OCI-LY3 (cell line): ENCODE measurements at regions not wholly inside any gene's neighbourhood (a gene's known extent, or its start where the extent isn't known, plus 50 kb on each side); places are given as distances from the start of the nearest gene placed in this dataset.

Experiments used
- H2AFZ ChIP-seq: fragments of 200-600, 300-600 bp; shearing (Covaris generic); 2 replicates; pipeline ENCODE4 v1.6.0; 2014; ENCODE audit warnings: antibody characterized with exemption, low read depth, low read length
- H3K27ac ChIP-seq: fragments of 200-600, 300-600 bp; sonication (generic); 2 replicates; pipeline ENCODE4 v1.5.1; 2014; ENCODE audit warnings: mild to moderate bottlenecking, low read length, moderate library complexity, mixed read lengths
- H3K27me3 ChIP-seq: fragments of 200-600, 300-600 bp; sonication (generic); 2 replicates; pipeline ENCODE4 v1.6.1; 2014; ENCODE audit warnings: low read depth, low read length, mixed read lengths
- H3K36me3 ChIP-seq: fragments of 200-600, 300-600 bp; sonication (generic); replicated peaks from 2 replicates; pipeline ENCODE3; 2014; ENCODE audit warnings: low read depth, low read length, mixed read lengths
- H3K4me1 ChIP-seq: fragments of 300-600, 200-600 bp; sonication (generic); 2 replicates; pipeline ENCODE4 v1.6.1; 2014; ENCODE audit warnings: low read length, mixed read lengths
- H3K4me2 ChIP-seq: fragments of 200-600, 300-600 bp; sonication (generic); 2 replicates; pipeline ENCODE4 v1.6.1; 2014; ENCODE audit warnings: low read length, mixed read lengths
- H3K4me3 ChIP-seq: fragments of 300-600, 200-600 bp; sonication (generic); 2 replicates; pipeline ENCODE4 v1.5.1; 2014; ENCODE audit warnings: antibody characterized with exemption, mild to moderate bottlenecking, low read length, moderate library complexity
- H3K79me2 ChIP-seq: fragments of 300-600, 200-600 bp; shearing (Covaris generic); 2 replicates; pipeline ENCODE4 v1.6.1; 2014; ENCODE audit warnings: mild to moderate bottlenecking, low read length, mixed read lengths
- H3K9ac ChIP-seq: fragments of 300-600, 200-600 bp; shearing (Covaris generic); 2 replicates; pipeline ENCODE4 v1.6.0; 2014; ENCODE audit warnings: mild to moderate bottlenecking, low read length, moderate library complexity
- H3K9me3 ChIP-seq: fragments of 200-600, 300-600 bp; shearing (Covaris generic); 2 replicates; pipeline ENCODE4 v1.6.1; 2014; ENCODE audit warnings: low read length, mixed read lengths; ENCODE audit not compliant: insufficient read depth
- H4K20me1 ChIP-seq: fragments of 200-600, 300-600 bp; sonication (generic); 2 replicates; pipeline ENCODE4 v1.6.1; 2016; ENCODE audit warnings: low read length, mixed read lengths; ENCODE audit not compliant: insufficient read depth
- EZH2phosphoT487 ChIP-seq: fragments of 200-600 bp; shearing (Covaris generic); IDR thresholded peaks from 2 replicates; pipeline ENCODE4 v1.6.1; 2018; ENCODE audit warnings: antibody characterized with exemption, mixed run types, low read depth
- TF ChIP-seq, protein P1 (sequence below): fragments of 200-600, 300-600 bp; sonication (generic); IDR thresholded peaks from 2 replicates; pipeline ENCODE4 v1.5.1; 2014; ENCODE audit warnings: antibody characterized with exemption, low read length, low read depth

DNA sequence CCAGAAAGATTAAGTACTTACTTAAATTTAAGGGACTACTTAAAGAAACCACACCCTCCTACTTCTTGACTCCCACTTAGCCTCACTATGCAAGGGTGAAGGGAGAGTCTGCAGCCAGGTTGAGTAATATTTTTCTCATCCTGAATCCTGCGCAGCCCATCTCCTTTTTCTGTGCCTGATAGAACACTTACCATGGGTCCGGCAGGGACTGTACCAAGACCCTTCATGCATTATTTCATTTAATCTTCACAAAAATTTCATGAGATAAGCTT, 562.6 kb upstream of the CFAP20DC start:
- Histone ChIP-seq H3K27ac (no peak overlapping the region), H3K9ac (no peak overlapping the region), H3K4me3 (no peak overlapping the region), H3K4me1 (no peaks in the 10 kb centered on the region), H3K36me3 (no peaks in the 10 kb centered on the region), H4K20me1 (no peaks in the 10 kb centered on the region), H2AFZ (no peak overlapping the region), H3K79me2 (no peaks in the 10 kb centered on the region), H3K27me3 (peaks cover under 1% of the 10 kb centered on the region; the same call in 1 of the 2 replicates), H3K9me3 (no peaks in the 10 kb centered on the region), H3K4me2 (no peak overlapping the region)
- TF ChIP-seq, protein P1, sequence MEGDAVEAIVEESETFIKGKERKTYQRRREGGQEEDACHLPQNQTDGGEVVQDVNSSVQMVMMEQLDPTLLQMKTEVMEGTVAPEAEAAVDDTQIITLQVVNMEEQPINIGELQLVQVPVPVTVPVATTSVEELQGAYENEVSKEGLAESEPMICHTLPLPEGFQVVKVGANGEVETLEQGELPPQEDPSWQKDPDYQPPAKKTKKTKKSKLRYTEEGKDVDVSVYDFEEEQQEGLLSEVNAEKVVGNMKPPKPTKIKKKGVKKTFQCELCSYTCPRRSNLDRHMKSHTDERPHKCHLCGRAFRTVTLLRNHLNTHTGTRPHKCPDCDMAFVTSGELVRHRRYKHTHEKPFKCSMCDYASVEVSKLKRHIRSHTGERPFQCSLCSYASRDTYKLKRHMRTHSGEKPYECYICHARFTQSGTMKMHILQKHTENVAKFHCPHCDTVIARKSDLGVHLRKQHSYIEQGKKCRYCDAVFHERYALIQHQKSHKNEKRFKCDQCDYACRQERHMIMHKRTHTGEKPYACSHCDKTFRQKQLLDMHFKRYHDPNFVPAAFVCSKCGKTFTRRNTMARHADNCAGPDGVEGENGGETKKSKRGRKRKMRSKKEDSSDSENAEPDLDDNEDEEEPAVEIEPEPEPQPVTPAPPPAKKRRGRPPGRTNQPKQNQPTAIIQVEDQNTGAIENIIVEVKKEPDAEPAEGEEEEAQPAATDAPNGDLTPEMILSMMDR = no peak

DNA sequence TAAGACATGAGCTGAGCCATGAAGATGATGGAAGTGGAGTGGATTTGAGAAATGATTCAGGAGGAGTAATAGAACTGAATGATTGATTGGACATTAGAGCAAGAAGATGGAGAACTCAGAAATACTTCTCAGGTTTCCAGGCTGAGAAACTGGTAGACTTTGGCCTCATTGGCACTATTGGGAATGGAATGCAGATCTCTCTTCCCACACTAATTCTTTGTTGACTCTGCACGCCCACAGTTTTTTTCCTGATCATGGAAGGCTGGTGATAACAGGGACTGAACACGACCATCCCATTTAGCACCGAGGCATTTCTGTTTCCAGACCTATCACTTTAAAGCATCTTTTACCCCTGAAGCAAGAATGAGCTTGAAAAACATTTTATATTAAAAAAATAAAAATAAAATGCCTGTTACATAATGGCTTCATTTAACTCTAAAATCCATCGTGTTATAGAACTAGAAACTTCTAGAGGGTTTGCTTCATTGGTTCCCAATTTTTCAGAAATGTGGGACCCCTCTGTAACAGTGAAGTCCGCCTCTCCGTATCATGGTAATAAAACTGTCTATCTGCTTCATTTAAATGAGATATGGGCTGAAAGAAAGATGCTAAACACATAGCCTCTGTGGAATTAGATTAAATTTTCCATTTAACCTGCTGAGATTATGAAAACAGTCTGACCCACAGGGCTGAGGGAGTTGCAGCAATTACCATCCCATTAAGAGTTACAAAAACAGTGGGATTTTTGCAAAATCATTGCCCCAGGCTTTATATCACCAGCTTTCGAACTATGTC, 562.0 kb upstream of the CFAP20DC start:
- H3K9ac ChIP-seq = no peak overlapping the region

DNA sequence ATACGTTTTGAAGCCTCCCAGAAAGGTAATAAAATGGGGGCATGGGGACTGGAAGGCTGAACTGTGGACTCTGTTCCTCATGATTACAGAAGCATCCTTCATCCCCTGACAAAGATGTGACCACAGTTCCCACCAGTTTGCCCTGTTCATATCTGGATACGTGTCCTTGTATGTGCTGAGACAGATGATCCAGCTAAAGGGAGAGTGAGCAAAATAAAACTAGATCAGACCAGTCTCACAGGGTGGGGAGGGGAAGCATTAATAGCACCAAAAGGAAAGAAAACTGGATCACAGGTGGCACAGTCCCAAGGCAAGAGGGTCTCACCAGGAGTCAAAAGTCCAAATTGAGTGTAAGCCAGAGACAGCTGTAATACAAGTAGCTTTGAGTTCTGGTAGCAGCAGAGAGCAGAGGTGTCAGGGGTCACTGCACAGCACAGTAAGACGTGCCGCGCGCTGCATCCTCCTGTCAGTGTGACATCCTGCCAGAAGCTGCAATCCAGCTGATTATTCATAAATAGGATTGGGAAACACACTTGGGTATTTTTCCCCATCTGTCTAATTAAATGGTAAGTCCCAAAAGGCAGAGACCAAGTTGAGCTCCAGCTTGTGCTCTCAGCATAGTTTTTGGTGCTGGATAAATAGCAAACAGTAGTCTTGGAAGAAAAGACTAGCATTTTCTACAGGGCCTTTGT, 560.0 kb upstream of the CFAP20DC start:
- H3K4me2 ChIP-seq = no peak overlapping the region
- no peak overlapping the region for H3K27ac ChIP-seq
- no peaks in the 10 kb centered on the region for H3K36me3 ChIP-seq
- H3K79me2 ChIP-seq = no peaks in the 10 kb centered on the region
- H2AFZ ChIP-seq = no peak overlapping the region
- no peaks in the 10 kb centered on the region for H3K4me1 ChIP-seq
- H3K9me3 ChIP-seq = no peaks in the 10 kb centered on the region
- H3K9ac ChIP-seq = no peak overlapping the region
- H3K4me3 ChIP-seq = no peak overlapping the region
- TF ChIP-seq, protein P1 = no peak
- no peak for TF ChIP-seq EZH2phosphoT487
- no peaks in the 10 kb centered on the region for H4K20me1 ChIP-seq
- H3K27me3 ChIP-seq = peaks cover 6% of the 10 kb centered on the region; the same call in 1 of the 2 replicates

More for the DNA sequence above, 562.0 kb upstream of the CFAP20DC start:
- no peaks in the 10 kb centered on the region for H4K20me1 ChIP-seq
- no peaks in the 10 kb centered on the region for H3K36me3 ChIP-seq
- no peaks in the 10 kb centered on the region for H3K4me1 ChIP-seq
- no peaks in the 10 kb centered on the region for H3K9me3 ChIP-seq
- no peak overlapping the region for H3K4me2 ChIP-seq
- H2AFZ ChIP-seq = no peak overlapping the region
- no peak for TF ChIP-seq EZH2phosphoT487
- TF ChIP-seq, protein P1 = no peak
- no peak overlapping the region for H3K4me3 ChIP-seq
- peaks cover 3% of the 10 kb centered on the region; the same call in 1 of the 2 replicates for H3K27me3 ChIP-seq
- no peaks in the 10 kb centered on the region for H3K79me2 ChIP-seq
- H3K27ac ChIP-seq = no peak overlapping the region

DNA sequence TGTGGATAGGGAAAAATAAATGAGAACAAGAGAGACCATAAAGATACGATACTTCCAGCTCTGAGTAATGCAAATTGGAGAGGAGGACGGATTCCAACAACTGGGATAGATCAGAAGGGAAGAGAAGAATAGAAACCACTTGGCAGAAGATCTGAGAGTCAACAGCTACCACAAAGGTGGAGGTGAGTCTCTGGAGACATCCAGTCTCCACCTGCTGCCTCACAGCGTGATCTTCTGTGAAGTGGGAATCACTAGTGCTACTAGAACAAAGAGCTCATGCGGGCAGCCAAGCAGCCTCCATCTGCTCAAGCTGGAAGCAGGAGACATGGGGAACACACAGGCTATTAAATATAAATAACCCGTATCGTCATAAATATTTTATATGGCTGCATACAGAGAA, 558.5 kb upstream of the CFAP20DC start:
- no peak overlapping the region for H3K4me2 ChIP-seq
- no peaks in the 10 kb centered on the region for H4K20me1 ChIP-seq
- H3K27me3 ChIP-seq = peaks cover 8% of the 10 kb centered on the region; the same call in 1 of the 2 replicates
- H2AFZ ChIP-seq = no peak overlapping the region
- H3K79me2 ChIP-seq = no peaks in the 10 kb centered on the region
- no peak overlapping the region for H3K27ac ChIP-seq
- no peaks in the 10 kb centered on the region for H3K36me3 ChIP-seq
- H3K4me1 ChIP-seq = no peaks in the 10 kb centered on the region
- TF ChIP-seq, protein P1 = no peak
- no peak for TF ChIP-seq EZH2phosphoT487
- no peak overlapping the region for H3K9ac ChIP-seq
- no peaks in the 10 kb centered on the region for H3K9me3 ChIP-seq
- no peak overlapping the region for H3K4me3 ChIP-seq
